ENCODE measurements at regions not wholly inside any gene's neighbourhood (a gene's known extent, or its start where the extent isn't known, plus 50 kb on each side); places are given as distances from the start of the nearest gene placed in this dataset.

- no peaks in the 10 kb centered on the region for H3K9me3 Mint-ChIP-seq
- POLR2A ChIA-PET = no interaction called here
- H3K27me3 Mint-ChIP-seq (ENCODE audit: low read depth) = no peaks in the 10 kb centered on the region
- H3K4me1 Mint-ChIP-seq = peaks cover 6% of the 10 kb centered on the region; the same call in 1 of the 2 replicates
- no peak overlapping the region for H3K4me3 Mint-ChIP-seq
- no peak for DNase-seq (ENCODE audit: low spot score)
- CTCF ChIA-PET = no interaction called here
- ATAC-seq = no peak
- no peak for TF ChIP-seq USF2 (CRISPR knock-in tag; IDR thresholded peaks at IDR 0.05)
- no peak for TF ChIP-seq NFE2L1 (CRISPR knock-in tag; IDR thresholded peaks at IDR 0.05)
- TF ChIP-seq SOX15 (CRISPR knock-in tag; IDR thresholded peaks at IDR 0.05) = no peak
- TF ChIP-seq USF1 (CRISPR knock-in tag; IDR thresholded peaks at IDR 0.05) = no peak
- TF ChIP-seq E2F4 (CRISPR knock-in tag; IDR thresholded peaks at IDR 0.05; ENCODE audit: borderline replicate concordance, low read depth) = no peak
- no peaks in the 10 kb centered on the region for H3K36me3 Mint-ChIP-seq
- no peak overlapping the region for H3K27ac Mint-ChIP-seq
These were observed 663.2 kb downstream of the ADGRL2 start for GRCh38 chr1:82463951-82464350.

- Mint-ChIP-seq H3K36me3 (no peaks in the 10 kb centered on the region), H3K27me3 (ENCODE audit: low read depth) (no peaks in the 10 kb centered on the region), H3K4me3 (no peak overlapping the region), H3K27ac (no peak overlapping the region), H3K4me1 (peaks cover 6% of the 10 kb centered on the region; the same call in 1 of the 2 replicates), H3K9me3 (no peaks in the 10 kb centered on the region)
- DNase-seq (ENCODE audit: low spot score) = no peak
- ATAC-seq = no peak
- POLR2A ChIA-PET = no interaction called here
- CTCF ChIA-PET = no interaction called here
- no peak for TF ChIP-seq HMGA2 (CRISPR knock-in tag; IDR thresholded peaks at IDR 0.05)
- TF ChIP-seq TEAD1 (CRISPR knock-in tag; IDR thresholded peaks at IDR 0.05) = no peak
- TF ChIP-seq E2F1 (CRISPR knock-in tag; IDR thresholded peaks at IDR 0.05) = no peak
- TF ChIP-seq CDX4 (CRISPR knock-in tag; IDR thresholded peaks at IDR 0.05; ENCODE audit: borderline replicate concordance) = no peak
- no peak for TF ChIP-seq ZNF232 (CRISPR knock-in tag; IDR thresholded peaks at IDR 0.05)
- no peak for TF ChIP-seq NR1H2 (CRISPR knock-in tag; IDR thresholded peaks at IDR 0.05)
- TF ChIP-seq TCF7 (CRISPR knock-in tag; IDR thresholded peaks at IDR 0.05; ENCODE audit: low read depth) = no peak
- TF ChIP-seq NFATC4 (CRISPR knock-in tag; IDR thresholded peaks at IDR 0.05) = no peak
- TF ChIP-seq ETV6 (CRISPR knock-in tag; IDR thresholded peaks at IDR 0.05) = no peak
- TF ChIP-seq GRHL2 (CRISPR knock-in tag; IDR thresholded peaks at IDR 0.05; ENCODE audit: insufficient replicate concordance, severe bottlenecking) = no peak
- no peak for TF ChIP-seq USF2 (CRISPR knock-in tag; IDR thresholded peaks at IDR 0.05)
- TF ChIP-seq ZNF396 (CRISPR knock-in tag; IDR thresholded peaks at IDR 0.05; ENCODE audit: borderline replicate concordance) = no peak
- TF ChIP-seq GABPB1 (CRISPR knock-in tag; IDR thresholded peaks at IDR 0.05) = no peak
- no peak for TF ChIP-seq ZNF263 (CRISPR knock-in tag; IDR thresholded peaks at IDR 0.05; ENCODE audit: low read depth)
- no peak for TF ChIP-seq NFE2L1 (CRISPR knock-in tag; IDR thresholded peaks at IDR 0.05)
- TF ChIP-seq OVOL2 (CRISPR knock-in tag; IDR thresholded peaks at IDR 0.05; ENCODE audit: borderline replicate concordance) = no peak
- TF ChIP-seq ESRRA (CRISPR knock-in tag; IDR thresholded peaks at IDR 0.05; ENCODE audit: borderline replicate concordance) = no peak
These were observed 661.6 kb downstream of the ADGRL2 start for GRCh38 chr1:82462366-82462765.
